ENCODE measurements at regions not wholly inside any gene's neighbourhood (a gene's known extent, or its start where the extent isn't known, plus 50 kb on each side); places are given as distances from the start of the nearest gene placed in this dataset.

DNA sequence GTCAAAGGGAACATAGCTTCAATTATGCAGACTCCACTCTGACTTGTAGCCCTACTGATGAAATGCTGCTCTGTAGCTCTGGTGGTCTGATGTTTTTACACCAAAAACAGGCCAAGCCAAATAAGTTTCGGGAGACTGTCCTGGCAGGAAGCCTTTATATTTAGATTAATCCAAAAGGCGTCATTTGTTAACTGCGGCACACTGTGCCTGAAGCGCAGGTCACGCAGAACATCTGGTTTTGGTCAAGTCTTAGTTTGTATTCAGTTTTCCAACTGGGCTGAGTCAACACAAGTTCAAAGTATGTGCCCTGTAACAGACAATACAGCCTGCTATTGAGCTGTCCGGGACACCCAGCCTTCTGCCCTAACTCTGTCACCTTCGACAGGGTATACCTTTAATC is 154.6 kb upstream of the IPO5 start:
- Histone ChIP-seq H3K27ac (ENCODE audit: low read depth in 2 of 2, low read length in 2 of 2) (no peak overlapping the region), H3K4me1 (ENCODE audit: control insufficient read depth in 2 of 3, insufficient read depth in 2 of 3, low read depth in 1 of 3, low read length in 3 of 3) (no peaks in the 10 kb centered on the region), H3K36me3 (ENCODE audit: control insufficient read depth in 2 of 3, insufficient read depth in 3 of 3, low read length in 3 of 3) (no peaks in the 10 kb centered on the region), H3K9me3 (ENCODE audit: control insufficient read depth in 2 of 3, insufficient read depth in 1 of 3, low read length in 3 of 3) (peaks cover 0 to 9% (median 0%) of the 10 kb centered on the region in 3 donors), H3K27me3 (ENCODE audit: control insufficient read depth, insufficient read depth, low read length) (no peaks in the 10 kb centered on the region), H3K9ac (ENCODE audit: low read length in 3 of 3) (no peak overlapping the region), H3K4me3 (ENCODE audit: low read length in 3 of 3) (no peak overlapping the region)
- DNase-seq (peak in 3 of 5 donors; percentile 22 to 76 (median 45)), FAIRE-seq (no peak)
- TF ChIP-seq, protein P1, sequence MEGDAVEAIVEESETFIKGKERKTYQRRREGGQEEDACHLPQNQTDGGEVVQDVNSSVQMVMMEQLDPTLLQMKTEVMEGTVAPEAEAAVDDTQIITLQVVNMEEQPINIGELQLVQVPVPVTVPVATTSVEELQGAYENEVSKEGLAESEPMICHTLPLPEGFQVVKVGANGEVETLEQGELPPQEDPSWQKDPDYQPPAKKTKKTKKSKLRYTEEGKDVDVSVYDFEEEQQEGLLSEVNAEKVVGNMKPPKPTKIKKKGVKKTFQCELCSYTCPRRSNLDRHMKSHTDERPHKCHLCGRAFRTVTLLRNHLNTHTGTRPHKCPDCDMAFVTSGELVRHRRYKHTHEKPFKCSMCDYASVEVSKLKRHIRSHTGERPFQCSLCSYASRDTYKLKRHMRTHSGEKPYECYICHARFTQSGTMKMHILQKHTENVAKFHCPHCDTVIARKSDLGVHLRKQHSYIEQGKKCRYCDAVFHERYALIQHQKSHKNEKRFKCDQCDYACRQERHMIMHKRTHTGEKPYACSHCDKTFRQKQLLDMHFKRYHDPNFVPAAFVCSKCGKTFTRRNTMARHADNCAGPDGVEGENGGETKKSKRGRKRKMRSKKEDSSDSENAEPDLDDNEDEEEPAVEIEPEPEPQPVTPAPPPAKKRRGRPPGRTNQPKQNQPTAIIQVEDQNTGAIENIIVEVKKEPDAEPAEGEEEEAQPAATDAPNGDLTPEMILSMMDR (IDR thresholded peaks at IDR 0.05; ENCODE audit: borderline replicate concordance, extremely low read depth, insufficient read depth): no peak
- intact Hi-C loops (cut with DNase I): no loop called here

DNA sequence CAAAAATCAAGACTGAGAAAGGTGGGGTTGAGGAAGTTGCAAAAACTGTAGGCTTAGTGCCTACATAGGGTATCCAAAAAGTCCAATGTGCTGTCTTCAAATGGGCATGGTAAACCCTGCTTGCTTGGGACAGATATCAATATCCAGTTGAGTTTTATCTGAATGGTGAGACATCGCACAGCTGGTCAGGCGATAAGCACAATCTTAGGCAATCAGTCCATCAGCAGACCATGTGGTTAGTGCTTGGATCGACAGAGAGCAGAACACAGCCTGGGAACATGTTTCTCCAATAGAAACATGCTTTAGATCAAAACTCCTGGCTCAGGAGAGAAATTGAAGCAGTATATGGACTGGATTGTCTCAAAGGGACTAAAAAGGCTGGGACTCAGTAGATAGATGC is 151.3 kb upstream of the IPO5 start:
- FAIRE-seq (no peak), DNase-seq (no peak)
- TF ChIP-seq, protein P1 (IDR thresholded peaks at IDR 0.05; ENCODE audit: borderline replicate concordance, extremely low read depth, insufficient read depth): no peak

DNA sequence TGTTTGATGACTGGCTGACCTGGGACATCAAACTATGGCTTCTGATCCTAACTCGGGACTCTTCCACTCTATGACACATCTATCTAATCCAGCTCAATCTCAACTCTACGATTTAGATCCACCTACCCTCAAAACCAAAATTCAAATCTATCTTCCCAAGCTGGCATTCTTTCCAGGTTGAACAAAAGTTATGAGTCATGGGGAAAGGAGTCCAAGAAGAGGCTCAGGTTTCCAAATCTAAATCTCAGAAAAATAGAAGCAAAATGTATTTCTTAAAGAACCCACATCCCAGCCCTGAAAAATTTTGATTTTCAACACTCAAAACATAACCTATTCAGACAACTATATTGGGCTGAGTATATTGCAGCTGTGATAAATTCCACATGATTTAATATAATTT is 143.9 kb upstream of the IPO5 start:
- Histone ChIP-seq H3K27me3 (ENCODE audit: control insufficient read depth, insufficient read depth, low read length) (no peaks in the 10 kb centered on the region), H3K27ac (ENCODE audit: low read depth in 2 of 2, low read length in 2 of 2) (no peak overlapping the region)

More for the DNA sequence above, 151.3 kb upstream of the IPO5 start:
- no peak overlapping the region for H3K4me3 ChIP-seq (ENCODE audit: low read length in 3 of 3)
- intact Hi-C loops (cut with DNase I): no loop called here
- H3K4me1 ChIP-seq (ENCODE audit: control insufficient read depth in 2 of 3, insufficient read depth in 2 of 3, low read depth in 1 of 3, low read length in 3 of 3): no peaks in the 10 kb centered on the region
- H3K27me3 ChIP-seq (ENCODE audit: control insufficient read depth, insufficient read depth, low read length): no peaks in the 10 kb centered on the region
- no peak overlapping the region for H3K9ac ChIP-seq (ENCODE audit: low read length in 3 of 3)
- no peaks in the 10 kb centered on the region for H3K36me3 ChIP-seq (ENCODE audit: control insufficient read depth in 2 of 3, insufficient read depth in 3 of 3, low read length in 3 of 3)
- no peaks in the 10 kb centered on the region for H3K9me3 ChIP-seq (ENCODE audit: control insufficient read depth in 2 of 3, insufficient read depth in 1 of 3, low read length in 3 of 3)
- H3K27ac ChIP-seq (ENCODE audit: low read depth in 2 of 2, low read length in 2 of 2): no peak overlapping the region

More for the DNA sequence above, 143.9 kb upstream of the IPO5 start:
- Histone ChIP-seq H3K4me1 (ENCODE audit: control insufficient read depth in 2 of 3, insufficient read depth in 2 of 3, low read depth in 1 of 3, low read length in 3 of 3) (no peaks in the 10 kb centered on the region), H3K9ac (ENCODE audit: low read length in 3 of 3) (no peak overlapping the region), H3K36me3 (ENCODE audit: control insufficient read depth in 2 of 3, insufficient read depth in 3 of 3, low read length in 3 of 3) (no peaks in the 10 kb centered on the region), H3K4me3 (ENCODE audit: low read length in 3 of 3) (no peak overlapping the region), H3K9me3 (ENCODE audit: control insufficient read depth in 2 of 3, insufficient read depth in 1 of 3, low read length in 3 of 3) (no peaks in the 10 kb centered on the region)
- FAIRE-seq: no peak
- DNase-seq: no peak
- TF ChIP-seq, protein P1 (IDR thresholded peaks at IDR 0.05; ENCODE audit: borderline replicate concordance, extremely low read depth, insufficient read depth): no peak
- intact Hi-C loops (cut with DNase I): no loop called here

All from kidney (tissue), 13 donors.